Suppressor macrophage treated with lipopolysaccharide for 1 hour (primary cell): ENCODE measurements at regions not wholly inside any gene's neighbourhood (a gene's known extent, or its start where the extent isn't known, plus 50 kb on each side); places are given as distances from the start of the nearest gene placed in this dataset.

Source experiments
- DNase-seq, 3 donors: peaks; one replicate each; pipeline ENCODE4 v3.0.0-alpha.2; 2020 to 2022

- DNase-seq = no peak
Observed at GRCh38 chr10:131425752-131426533, 114.4 kb upstream of the TCERG1L start.

DNA sequence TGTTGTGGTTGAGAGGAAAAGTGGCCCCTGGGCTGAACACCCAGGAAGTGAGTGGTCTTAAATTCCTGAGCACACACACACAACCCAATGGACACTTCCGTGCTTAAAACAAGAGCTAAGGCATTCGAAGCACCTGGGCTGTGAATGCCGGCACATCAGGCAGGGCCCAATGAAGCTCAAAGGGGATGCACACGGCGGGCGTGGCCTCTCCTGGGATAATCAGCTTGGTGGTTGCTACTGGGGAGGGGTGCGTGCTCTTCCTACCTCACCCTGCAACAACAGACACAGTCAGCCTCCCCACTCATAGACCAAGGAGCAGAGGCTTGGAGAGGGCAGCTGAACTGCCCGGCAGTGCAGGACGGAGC is 115.0 kb upstream of the TCERG1L start:
- no peak for DNase-seq

- no peak for DNase-seq
Observed at GRCh38 chr10:131427281-131427680, 115.8 kb upstream of the TCERG1L start.

GRCh38 chr10:131427901-131428300 is 116.4 kb upstream of the TCERG1L start:
- DNase-seq = no peak

DNA sequence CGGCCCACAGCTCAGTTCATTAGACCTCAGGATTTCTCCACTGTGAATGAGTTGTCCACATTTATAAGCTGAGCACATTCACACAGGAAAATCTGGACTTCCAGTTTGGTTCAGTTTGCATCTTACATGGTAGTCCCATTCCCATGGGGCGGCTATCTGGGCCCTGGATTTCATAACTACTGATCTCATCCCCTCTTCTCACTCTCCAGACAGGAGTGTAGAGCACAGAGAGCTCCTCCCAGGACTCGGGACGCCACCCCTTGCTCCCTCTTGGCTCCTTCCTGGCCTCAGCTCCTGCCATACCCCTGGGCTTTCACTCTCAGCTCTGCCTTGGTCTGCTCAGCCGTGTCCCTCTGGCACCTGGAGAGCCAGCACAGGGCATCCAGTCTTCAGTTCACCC is 117.6 kb upstream of the TCERG1L start:
- no peak for DNase-seq

DNA sequence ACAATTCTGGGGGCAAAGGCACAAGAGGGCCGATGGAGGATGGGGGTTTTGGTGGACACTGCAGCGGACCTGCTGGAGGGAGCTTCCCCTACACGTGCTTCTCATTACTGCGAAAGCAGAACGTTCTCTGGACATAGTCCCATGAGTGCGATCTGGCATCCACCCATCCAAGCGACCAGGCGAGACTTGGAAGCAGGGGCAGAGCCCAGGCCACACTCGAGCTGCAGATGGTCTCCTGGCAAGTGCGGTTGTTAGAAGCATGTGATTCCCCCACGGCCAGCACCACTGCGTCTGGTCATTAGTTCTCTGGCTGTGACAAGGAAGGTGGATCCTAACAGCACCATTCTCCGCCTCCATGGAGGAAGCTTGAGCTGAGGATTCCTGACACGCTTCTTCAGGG is 118.4 kb upstream of the TCERG1L start:
- DNase-seq = no peak

DNA sequence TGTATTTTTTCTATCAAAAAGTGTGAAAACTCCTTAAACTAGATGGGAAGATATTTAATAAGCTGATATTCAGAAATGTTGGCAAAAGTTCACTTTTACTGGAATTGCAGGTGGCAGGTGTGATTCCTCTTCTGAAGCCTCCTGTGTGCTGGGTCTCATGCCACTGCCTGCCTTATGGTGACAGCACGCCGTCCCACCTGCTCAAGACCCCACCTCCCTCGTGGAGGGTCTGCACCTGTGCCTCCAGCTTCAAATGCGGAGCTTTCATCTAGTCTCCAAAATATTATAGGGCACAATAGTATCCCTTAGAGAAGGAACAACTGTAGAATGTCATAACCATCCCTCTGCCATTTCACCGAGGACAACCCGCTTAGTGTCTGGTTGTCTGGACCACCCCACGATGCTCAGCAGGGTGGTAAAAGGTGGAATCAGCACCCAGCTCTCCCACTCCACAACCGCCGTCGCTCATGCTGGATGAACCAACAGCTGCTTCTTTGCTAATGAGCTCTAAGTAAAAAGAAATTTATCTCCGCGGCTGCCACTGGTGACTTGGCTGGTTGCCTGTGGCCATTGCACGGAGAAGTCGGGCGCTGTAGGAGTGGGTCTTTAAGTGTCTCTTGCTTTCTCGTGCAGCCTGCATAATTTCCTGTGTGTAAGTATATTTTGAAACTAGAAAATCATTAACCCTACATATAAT is 119.3 kb upstream of the TCERG1L start:
- no peak for DNase-seq

DNA sequence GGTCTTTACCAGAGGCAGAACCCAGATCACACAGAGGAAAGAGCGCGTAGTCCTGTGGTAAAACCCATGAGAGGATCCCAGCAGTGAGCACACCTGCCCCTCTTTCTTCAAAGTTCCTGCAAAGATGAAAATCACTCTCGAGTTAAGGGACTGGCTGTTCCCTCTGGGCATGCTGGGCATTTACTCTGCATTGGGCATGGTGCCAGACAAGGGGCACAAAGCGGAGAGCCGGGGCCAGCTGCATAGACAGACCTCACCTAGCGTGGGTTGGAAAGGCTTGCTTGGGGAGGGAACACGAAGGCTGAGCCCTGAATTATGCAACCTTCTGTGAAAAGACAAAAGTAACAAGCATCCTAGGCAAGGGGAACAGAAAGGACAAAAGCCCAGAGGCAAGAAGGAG is 120.0 kb upstream of the TCERG1L start:
- no peak for DNase-seq

DNA sequence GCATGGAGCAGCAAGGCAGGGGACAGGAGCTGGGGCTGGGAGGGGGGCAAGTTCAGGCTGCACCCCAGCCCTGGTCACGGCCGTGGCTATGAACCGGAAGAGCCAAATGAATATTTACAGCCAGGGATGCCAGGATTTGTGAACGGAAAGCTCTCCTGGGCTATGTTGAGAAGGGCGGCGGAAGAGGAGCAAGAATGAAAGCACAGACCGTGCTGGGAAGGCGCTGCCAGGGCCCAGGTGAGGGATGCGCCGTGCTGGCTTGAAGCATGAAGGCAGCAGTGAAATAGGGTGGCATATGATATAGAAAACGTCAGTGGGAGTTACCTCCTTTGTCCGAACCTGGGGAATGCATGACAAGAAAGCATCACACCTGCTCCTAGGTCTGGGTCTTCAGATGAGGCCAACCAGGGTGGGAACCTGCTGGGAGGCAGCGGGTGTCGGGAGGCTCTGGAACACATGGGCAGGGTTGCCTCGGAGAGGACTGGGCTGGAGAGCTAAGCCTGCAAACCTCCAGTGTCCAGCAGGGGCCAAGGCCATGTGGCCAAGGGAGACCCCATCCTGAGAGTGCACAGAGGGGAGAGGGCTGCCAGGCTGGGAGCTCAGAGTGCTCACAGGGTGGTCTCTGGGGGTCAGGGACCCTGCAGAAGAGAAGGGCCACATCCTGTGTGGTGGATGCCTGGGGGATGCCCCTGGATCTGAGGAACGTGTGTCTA is 120.6 kb upstream of the TCERG1L start:
- DNase-seq = no peak

- no peak for DNase-seq
Observed at GRCh38 chr10:131433568-131433967, 122.0 kb upstream of the TCERG1L start.

DNA sequence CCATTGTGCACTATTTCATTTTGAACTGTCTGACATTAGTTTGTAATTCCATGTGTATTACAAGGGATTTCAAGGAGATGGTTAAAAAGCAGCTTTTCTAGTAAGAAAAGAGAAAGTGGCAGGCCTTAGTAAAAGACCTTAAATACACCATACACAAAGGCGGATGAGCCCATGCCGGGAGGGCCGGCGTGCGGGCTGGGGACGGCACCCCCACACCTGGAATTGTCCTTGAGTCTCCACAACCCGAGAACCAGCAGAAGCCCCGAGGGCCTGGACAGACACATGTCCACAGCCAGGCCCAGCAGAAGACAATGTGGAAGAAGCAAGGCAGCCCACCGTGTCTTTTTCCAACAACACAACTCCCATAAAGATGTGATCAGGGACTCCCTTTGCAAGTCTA is 123.7 kb upstream of the TCERG1L start:
- no peak for DNase-seq

GRCh38 chr10:131435760-131436457 is 124.4 kb upstream of the TCERG1L start:
- no peak for DNase-seq

GRCh38 chr10:131436458-131436857 is 124.9 kb upstream of the TCERG1L start:
- DNase-seq = no peak

DNA sequence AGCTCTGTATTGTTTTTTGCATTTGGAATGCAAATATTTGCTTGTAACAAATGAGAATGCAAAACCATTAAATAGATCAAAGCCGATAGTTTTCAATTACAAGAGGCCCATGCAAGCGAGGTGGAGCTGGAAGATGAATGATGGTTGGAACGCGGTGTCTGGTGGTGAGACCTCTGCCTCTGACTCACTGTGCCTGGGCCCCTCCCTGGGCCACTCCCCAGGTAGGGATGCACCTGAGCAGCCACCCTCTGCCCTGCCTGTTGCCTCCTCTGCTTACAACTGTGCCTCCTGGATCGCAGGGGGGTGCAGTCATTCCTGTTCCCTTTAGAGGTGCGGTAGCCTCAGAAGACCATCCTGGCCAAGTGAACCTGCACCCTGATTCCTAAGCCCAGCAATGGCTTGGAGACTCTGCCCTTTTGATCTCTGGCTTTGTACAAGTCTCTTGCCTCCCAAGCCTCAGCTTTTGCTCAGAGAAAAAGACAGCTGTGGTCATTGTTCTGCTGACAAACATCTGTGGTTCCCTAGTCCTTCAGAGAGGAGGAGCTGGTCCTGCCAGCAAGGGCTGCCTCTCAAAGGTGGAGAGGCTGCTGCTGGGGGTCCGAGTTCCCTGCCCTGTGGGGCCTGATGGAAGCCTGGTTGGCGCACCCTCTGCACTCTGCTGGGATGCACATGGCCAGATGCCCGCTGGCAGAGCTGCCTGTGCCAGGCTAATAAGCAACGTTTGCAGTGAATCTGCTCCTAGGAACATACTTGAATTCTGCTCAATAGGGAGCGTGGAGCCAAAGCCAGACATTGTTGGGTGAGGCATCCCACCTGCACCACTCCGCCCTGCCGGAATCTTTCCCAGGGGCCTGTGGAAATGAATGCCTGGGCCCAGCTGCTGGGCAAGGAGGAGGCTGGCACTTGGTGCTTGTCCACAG is 126.3 kb upstream of the TCERG1L start:
- DNase-seq = no peak

DNA sequence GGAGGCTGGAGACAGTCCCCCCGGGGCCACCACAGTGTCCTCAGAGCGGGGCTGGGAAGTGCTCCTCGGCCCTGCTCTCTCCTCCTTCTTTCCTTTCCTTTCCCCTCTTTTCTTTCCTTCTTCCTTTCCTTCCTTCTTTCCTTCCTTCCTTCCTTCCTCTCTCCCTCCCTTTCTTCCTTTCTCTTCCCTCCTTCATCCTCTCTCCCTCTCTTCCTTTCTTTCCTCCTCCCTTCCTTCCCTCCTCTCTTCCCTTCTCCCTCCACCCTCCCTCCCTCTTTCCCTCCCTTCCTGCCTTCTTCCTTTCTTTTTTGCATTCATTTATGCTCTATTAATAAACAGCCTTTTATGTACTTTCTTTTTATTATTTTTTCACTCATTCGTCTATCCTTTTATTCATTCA is 127.1 kb upstream of the TCERG1L start:
- DNase-seq = no peak

DNA sequence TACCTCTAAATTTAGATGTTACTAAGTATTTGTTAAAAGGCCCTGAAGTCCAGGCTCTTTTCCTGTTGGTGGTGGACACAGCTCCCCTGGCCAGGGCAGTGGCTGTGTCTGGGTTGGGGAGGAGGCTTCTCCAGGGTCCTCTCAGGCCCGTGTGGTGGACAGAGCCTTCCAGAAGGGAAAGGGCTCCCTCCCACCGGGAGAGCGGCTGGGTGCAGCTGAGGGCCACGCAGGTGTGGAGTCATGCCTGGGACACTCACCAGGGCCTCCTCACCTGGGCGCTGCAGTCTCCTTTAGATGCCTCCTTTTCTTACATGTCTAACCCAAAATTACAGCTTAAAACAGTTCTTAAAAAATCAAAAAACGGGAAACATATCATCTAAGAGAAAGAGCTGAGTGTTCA is 128.2 kb upstream of the TCERG1L start:
- no peak for DNase-seq

GRCh38 chr10:131440405-131441360 is 129.2 kb upstream of the TCERG1L start:
- no peak for DNase-seq

- no peak for DNase-seq
Observed at GRCh38 chr10:131442271-131442670, 130.8 kb upstream of the TCERG1L start.

- DNase-seq = no peak
Observed at GRCh38 chr10:131444286-131444685, 132.8 kb upstream of the TCERG1L start.

DNA sequence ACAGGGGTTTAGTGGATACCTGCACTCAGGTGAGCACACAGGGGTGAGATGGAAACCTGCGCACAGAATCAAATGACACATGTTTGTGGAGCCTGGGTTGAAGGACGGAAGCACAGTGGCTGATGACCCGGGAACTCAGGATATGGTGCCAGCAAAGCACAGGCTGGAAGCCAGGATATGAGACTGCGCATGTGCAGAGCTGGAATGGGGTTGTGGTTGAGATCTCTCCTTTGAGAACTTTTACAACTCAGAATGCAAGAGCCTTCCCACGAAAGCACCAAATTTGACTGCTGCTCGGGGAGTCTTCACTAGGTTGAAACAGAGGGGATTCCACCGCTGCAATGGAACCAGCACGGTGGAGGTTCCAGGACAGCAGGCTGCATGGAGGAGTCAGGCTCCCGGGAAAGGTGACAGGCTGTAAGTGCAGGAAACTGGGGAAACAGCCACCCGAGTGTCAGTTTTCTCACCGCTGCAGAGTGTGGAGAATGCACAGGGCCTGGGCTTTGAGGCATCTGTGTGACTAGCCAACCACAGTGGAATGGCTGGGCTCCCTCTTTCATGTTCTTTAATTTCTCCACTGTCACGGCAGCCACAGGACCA is 133.4 kb upstream of the TCERG1L start:
- no peak for DNase-seq

DNA sequence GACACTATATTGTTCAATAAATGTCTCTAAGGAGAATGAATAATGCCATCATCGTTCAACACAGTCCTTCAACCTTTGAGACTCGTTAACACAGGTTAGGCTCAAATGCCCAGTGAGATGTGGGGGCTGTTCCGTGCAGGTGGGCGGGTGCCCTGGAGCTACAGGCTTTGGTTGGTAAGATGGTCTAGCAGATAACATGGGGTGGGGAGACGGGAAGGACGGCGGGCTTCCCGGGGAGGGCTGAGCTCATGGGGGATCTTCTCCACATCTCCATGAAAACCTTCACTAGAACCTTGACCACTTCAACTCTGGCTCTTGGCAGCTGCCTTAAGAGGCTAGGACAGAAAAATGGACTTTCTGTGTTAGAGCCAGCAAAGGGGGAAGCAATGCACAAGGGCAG is 134.1 kb upstream of the TCERG1L start:
- DNase-seq = no peak
